Neural progenitor cell (in vitro differentiated cells): ENCODE measurements at regions not wholly inside any gene's neighbourhood (a gene's known extent, or its start where the extent isn't known, plus 50 kb on each side); places are given as distances from the start of the nearest gene placed in this dataset.

Experiments used
- CTCF ChIP-seq: fragments of 200-600 bp; sonication (generic); IDR thresholded peaks from 2 replicates; pipeline ENCODE4 v1.5.1; 2017; ENCODE audit warnings: antibody characterized with exemption, mild to moderate bottlenecking
- EZH2phosphoT487 ChIP-seq: fragments of 200-600 bp; sonication (generic); IDR thresholded peaks from 2 replicates; pipeline ENCODE4 v1.6.1; 2017; ENCODE audit warnings: antibody characterized with exemption

- TF ChIP-seq CTCF = no peak
- TF ChIP-seq EZH2phosphoT487 = no peak
Observed at GRCh38 chr13:107095876-107096275, 527.9 kb upstream of the ARGLU1 start.
